OCI-LY7 (cell line): ENCODE measurements at regions not wholly inside any gene's neighbourhood (a gene's known extent, or its start where the extent isn't known, plus 50 kb on each side); places are given as distances from the start of the nearest gene placed in this dataset.

Experiments
- BruUV-seq: library from RNA; stranded (reverse); fragments of 400-500 nt; replicated peaks from 2 replicates; lab custom pipeline; 2021; lab: Mats Ljungman, UMichigan
- CTCF ChIA-PET: fragments of 300-600 bp; sonication (Branson Sonifier 250); formaldehyde crosslinking; loops from one replicate; lab custom pipeline; 2022; ENCODE audit warnings: antibody characterized with exemption; ENCODE audit not compliant: unreplicated experiment; lab: Charles Lee
- POLR2A ChIA-PET: fragments of 300-600 bp; sonication (Branson Sonifier 250); formaldehyde crosslinking; loops from one replicate; lab custom pipeline; 2022; ENCODE audit warnings: antibody characterized with exemption; lab: Charles Lee
- DNase-seq: peaks from one replicate; pipeline ENCODE4 v3.0.0-alpha.2; 2015; ENCODE audit warnings: low spot score
- H2AFZ ChIP-seq: fragments of 200-600 bp; sonication (generic), shearing (Covaris generic); 2 replicates; pipeline ENCODE4 v1.6.1; 2014; ENCODE audit warnings: mild to moderate bottlenecking, antibody characterized with exemption, low read length, moderate library complexity
- H3K27ac ChIP-seq: fragments of 200-600 bp; sonication (generic); 2 replicates; pipeline ENCODE4 v1.5.1; 2014; ENCODE audit warnings: mixed run types, low read depth, mild to moderate bottlenecking, moderate library complexity, low read length, inconsistent platforms; ENCODE audit not compliant: poor library complexity, severe bottlenecking
- H3K36me3 ChIP-seq: fragments of 200-600 bp; sonication (generic); 2 replicates; pipeline ENCODE4 v1.6.1; 2014; ENCODE audit warnings: mild to moderate bottlenecking, antibody characterized with exemption, low read length, moderate library complexity, mixed read lengths; ENCODE audit not compliant: insufficient read depth
- H3K4me1 ChIP-seq: fragments of 200-600 bp; sonication (generic); 2 replicates; pipeline ENCODE4 v1.5.1; 2014; ENCODE audit warnings: mild to moderate bottlenecking, low read length; ENCODE audit not compliant: insufficient read depth, poor library complexity, severe bottlenecking
- H3K4me2 ChIP-seq: fragments of 200-600 bp; sonication (generic); 2 replicates; pipeline ENCODE4 v1.6.1; 2014; ENCODE audit warnings: mild to moderate bottlenecking, low read length
- H3K4me3 ChIP-seq: fragments of 200-600 bp; sonication (generic); 2 replicates; pipeline ENCODE4 v1.5.1; 2014; ENCODE audit warnings: mild to moderate bottlenecking, low read depth, low read length; ENCODE audit not compliant: poor library complexity, severe bottlenecking
- H3K79me2 ChIP-seq: fragments of 200-600 bp; sonication (generic); 2 replicates; pipeline ENCODE4 v1.6.1; 2016; ENCODE audit warnings: low read depth, mild to moderate bottlenecking, low read length, moderate library complexity, mixed read lengths; ENCODE audit not compliant: insufficient read depth
- H3K9me2 ChIP-seq: fragments of 200-600 bp; sonication (generic); 2 replicates; pipeline ENCODE4 v1.6.1; 2016; ENCODE audit warnings: mild to moderate bottlenecking, low read length, mixed read lengths; ENCODE audit not compliant: insufficient read depth
- H3K9me3 ChIP-seq: fragments of 200-600 bp; sonication (generic); 2 replicates; pipeline ENCODE4 v1.6.1; 2014; ENCODE audit warnings: mild to moderate bottlenecking, mixed run types, low read length, mixed read lengths
- H4K20me1 ChIP-seq: fragments of 200-600 bp; sonication (generic); 2 replicates; pipeline ENCODE4 v1.6.1; 2014; ENCODE audit warnings: mild to moderate bottlenecking, antibody characterized with exemption, low read length, moderate library complexity, mixed read lengths; ENCODE audit not compliant: insufficient read depth
- EZH2phosphoT487 ChIP-seq: fragments of 200-600 bp; sonication (generic); IDR thresholded peaks from 2 replicates; pipeline ENCODE4 v1.6.1; 2018; ENCODE audit warnings: low read depth, borderline replicate concordance, mild to moderate bottlenecking, mixed run types, antibody characterized with exemption, low read length, moderate library complexity, mixed read lengths
- intact Hi-C: fragments of 100-400 bp; cut with micrococcal nuclease; formaldehyde crosslinking; loops from one replicate; pipeline ENCODE4 v1.10.0; 2022; ENCODE audit not compliant: unreplicated experiment
- TF ChIP-seq, protein P1 (sequence below): fragments of 200-600 bp; sonication (generic); conservative IDR thresholded peaks from 2 replicates; pipeline ENCODE4 v1.5.1; 2014; ENCODE audit warnings: mild to moderate bottlenecking, antibody characterized with exemption, low read length, moderate library complexity, mixed read lengths

- H3K4me1 ChIP-seq, result no peaks in the 10 kb centered on the region
- BruUV-seq, result no TSS peak
- ChIA-PET POLR2A (no interaction called here), CTCF (no interaction called here)
- H3K9me3 ChIP-seq, result peaks cover 8% of the 10 kb centered on the region; the same call in 1 of the 2 replicates
- no peaks in the 10 kb centered on the region for H3K79me2 ChIP-seq
- intact Hi-C loops, result no loop called here
- H3K4me3 ChIP-seq, result no peak overlapping the region
- no peak overlapping the region for H3K4me2 ChIP-seq
- no peak overlapping the region for H2AFZ ChIP-seq
- no peak for TF ChIP-seq EZH2phosphoT487
- TF ChIP-seq, protein P1, sequence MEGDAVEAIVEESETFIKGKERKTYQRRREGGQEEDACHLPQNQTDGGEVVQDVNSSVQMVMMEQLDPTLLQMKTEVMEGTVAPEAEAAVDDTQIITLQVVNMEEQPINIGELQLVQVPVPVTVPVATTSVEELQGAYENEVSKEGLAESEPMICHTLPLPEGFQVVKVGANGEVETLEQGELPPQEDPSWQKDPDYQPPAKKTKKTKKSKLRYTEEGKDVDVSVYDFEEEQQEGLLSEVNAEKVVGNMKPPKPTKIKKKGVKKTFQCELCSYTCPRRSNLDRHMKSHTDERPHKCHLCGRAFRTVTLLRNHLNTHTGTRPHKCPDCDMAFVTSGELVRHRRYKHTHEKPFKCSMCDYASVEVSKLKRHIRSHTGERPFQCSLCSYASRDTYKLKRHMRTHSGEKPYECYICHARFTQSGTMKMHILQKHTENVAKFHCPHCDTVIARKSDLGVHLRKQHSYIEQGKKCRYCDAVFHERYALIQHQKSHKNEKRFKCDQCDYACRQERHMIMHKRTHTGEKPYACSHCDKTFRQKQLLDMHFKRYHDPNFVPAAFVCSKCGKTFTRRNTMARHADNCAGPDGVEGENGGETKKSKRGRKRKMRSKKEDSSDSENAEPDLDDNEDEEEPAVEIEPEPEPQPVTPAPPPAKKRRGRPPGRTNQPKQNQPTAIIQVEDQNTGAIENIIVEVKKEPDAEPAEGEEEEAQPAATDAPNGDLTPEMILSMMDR, result no peak
- no peaks in the 10 kb centered on the region for H3K9me2 ChIP-seq
- no peak overlapping the region for H3K27ac ChIP-seq
- no peaks in the 10 kb centered on the region for H4K20me1 ChIP-seq
- DNase-seq, result no peak
- no peaks in the 10 kb centered on the region for H3K36me3 ChIP-seq
Measured at GRCh38 chr11:126149759-126150625, 61.5 kb downstream of the RPUSD4 start.

GRCh38 chr11:126148317-126148716 is 63.1 kb downstream of the RPUSD4 start:
- H4K20me1 ChIP-seq, result no peaks in the 10 kb centered on the region
- no peaks in the 10 kb centered on the region for H3K9me2 ChIP-seq
- intact Hi-C loops, result no loop called here
- H3K79me2 ChIP-seq, result no peaks in the 10 kb centered on the region
- H2AFZ ChIP-seq, result no peak overlapping the region
- no peak overlapping the region for H3K4me2 ChIP-seq
- peaks cover 8% of the 10 kb centered on the region; the same call in 1 of the 2 replicates for H3K9me3 ChIP-seq
- no peak overlapping the region for H3K4me3 ChIP-seq
- ChIA-PET CTCF (no interaction called here), POLR2A (no interaction called here)
- H3K4me1 ChIP-seq, result no peaks in the 10 kb centered on the region
- DNase-seq, result no peak
- no peaks in the 10 kb centered on the region for H3K36me3 ChIP-seq
- no peak overlapping the region for H3K27ac ChIP-seq
- no TSS peak for BruUV-seq
- TF ChIP-seq EZH2phosphoT487, result no peak
- TF ChIP-seq, protein P1, result no peak
